HG03558 (cell line): ENCODE measurements at regions not wholly inside any gene's neighbourhood (a gene's known extent, or its start where the extent isn't known, plus 50 kb on each side); places are given as distances from the start of the nearest gene placed in this dataset.

ENCODE experiments used
- ATAC-seq: cut with Tn5 transposase; IDR thresholded peaks from one replicate; pipeline ENCODE4 v1.9.1; 2021; ENCODE audit warnings: moderate number of reproducible peaks; ENCODE audit not compliant: unreplicated experiment; ENCODE audit errors: extremely low read depth

GRCh38 chr7:25279705-25280104 lies 51.4 kb upstream of the NPVF start:
- no peak for ATAC-seq

GRCh38 chr7:25280181-25280580 lies 51.9 kb upstream of the NPVF start:
- ATAC-seq = no peak

GRCh38 chr7:25282194-25282593 lies 53.9 kb upstream of the NPVF start:
- ATAC-seq = no peak

GRCh38 chr7:25286756-25287155 lies 58.5 kb upstream of the NPVF start:
- no peak for ATAC-seq

- no peak for ATAC-seq
Measured at GRCh38 chr7:25287291-25287690, 59.0 kb upstream of the NPVF start.

- ATAC-seq = no peak
Measured at GRCh38 chr7:25288556-25289307, 60.4 kb upstream of the NPVF start.

GRCh38 chr7:25289518-25289917 lies 61.2 kb upstream of the NPVF start:
- no peak for ATAC-seq

GRCh38 chr7:25294624-25295023 lies 66.3 kb upstream of the NPVF start:
- no peak for ATAC-seq

- ATAC-seq = no peak
Measured at GRCh38 chr7:25295387-25295786, 67.1 kb upstream of the NPVF start.

GRCh38 chr7:25296086-25296485 lies 67.8 kb upstream of the NPVF start:
- ATAC-seq = no peak

GRCh38 chr7:25297278-25297677 lies 69.0 kb upstream of the NPVF start:
- ATAC-seq = no peak

GRCh38 chr7:25303281-25304181 lies 75.2 kb upstream of the NPVF start:
- no peak for ATAC-seq

- no peak for ATAC-seq
Measured at GRCh38 chr7:25304691-25305090, 76.4 kb upstream of the NPVF start.

- no peak for ATAC-seq
Measured at GRCh38 chr7:25305831-25306230, 77.5 kb upstream of the NPVF start.

- ATAC-seq = no peak
Measured at GRCh38 chr7:25307624-25308023, 79.3 kb upstream of the NPVF start.

GRCh38 chr7:25308246-25308645 lies 80.0 kb upstream of the NPVF start:
- no peak for ATAC-seq

- no peak for ATAC-seq
Measured at GRCh38 chr7:25308906-25309705, 80.8 kb upstream of the NPVF start.

GRCh38 chr7:25310896-25311295 lies 82.6 kb upstream of the NPVF start:
- no peak for ATAC-seq

- ATAC-seq = no peak
Measured at GRCh38 chr7:25311346-25311745, 83.1 kb upstream of the NPVF start.

- ATAC-seq = no peak
Measured at GRCh38 chr7:25312968-25313367, 84.7 kb upstream of the NPVF start.

- ATAC-seq = no peak
Measured at GRCh38 chr7:25313526-25313925, 85.2 kb upstream of the NPVF start.
